HG03066 (cell line): ENCODE measurements at regions not wholly inside any gene's neighbourhood (a gene's known extent, or its start where the extent isn't known, plus 50 kb on each side); places are given as distances from the start of the nearest gene placed in this dataset.

Experiments
- ATAC-seq: cut with Tn5 transposase; IDR thresholded peaks from one replicate; pipeline ENCODE4 v1.9.1; 2021; ENCODE audit warnings: low read depth; ENCODE audit not compliant: unreplicated experiment

DNA sequence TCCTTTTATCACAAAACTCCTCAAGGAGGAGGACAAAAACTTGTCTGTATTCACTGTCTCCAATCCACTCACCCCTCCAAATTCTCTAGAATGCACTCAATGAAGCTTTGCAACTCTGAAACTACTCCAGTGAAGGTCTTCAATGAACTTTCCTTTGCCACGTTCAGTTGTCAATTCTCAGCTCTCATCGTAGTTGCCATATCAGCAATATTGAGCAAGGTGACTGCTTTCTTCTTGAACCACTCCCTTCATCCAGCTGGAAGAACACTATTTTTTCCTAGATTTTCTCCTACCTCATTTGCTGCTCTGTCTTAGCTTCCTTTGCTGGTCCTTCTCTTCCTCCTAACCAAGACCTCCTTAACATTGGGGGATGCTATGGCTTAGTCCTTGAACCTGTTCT, 191.8 kb downstream of the KDR start:
- ATAC-seq, result no peak

GRCh38 chr4:54930226-54930625, 195.2 kb downstream of the KDR start:
- ATAC-seq, result no peak

- no peak for ATAC-seq
These were observed 195.9 kb downstream of the KDR start for GRCh38 chr4:54929459-54929858.

DNA sequence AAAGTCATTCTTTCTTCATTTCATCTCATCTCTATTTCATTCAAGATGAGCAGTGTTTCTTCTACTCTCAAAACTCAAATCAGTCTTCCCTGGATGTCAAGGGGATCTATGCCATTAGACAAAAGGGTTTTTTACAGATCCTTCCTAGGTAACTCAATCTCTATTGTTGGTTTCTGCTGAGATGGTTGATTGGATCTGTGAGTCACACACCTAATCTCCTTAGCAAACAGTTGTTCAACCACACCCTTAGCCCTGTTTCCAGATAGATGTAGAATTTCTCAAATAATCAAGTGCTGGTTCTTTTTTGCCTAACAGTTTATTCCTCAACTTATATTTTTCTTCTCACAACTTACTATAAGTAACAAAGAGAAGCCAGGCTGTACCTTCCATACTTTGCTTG, 200.5 kb downstream of the KDR start:
- ATAC-seq, result no peak

DNA sequence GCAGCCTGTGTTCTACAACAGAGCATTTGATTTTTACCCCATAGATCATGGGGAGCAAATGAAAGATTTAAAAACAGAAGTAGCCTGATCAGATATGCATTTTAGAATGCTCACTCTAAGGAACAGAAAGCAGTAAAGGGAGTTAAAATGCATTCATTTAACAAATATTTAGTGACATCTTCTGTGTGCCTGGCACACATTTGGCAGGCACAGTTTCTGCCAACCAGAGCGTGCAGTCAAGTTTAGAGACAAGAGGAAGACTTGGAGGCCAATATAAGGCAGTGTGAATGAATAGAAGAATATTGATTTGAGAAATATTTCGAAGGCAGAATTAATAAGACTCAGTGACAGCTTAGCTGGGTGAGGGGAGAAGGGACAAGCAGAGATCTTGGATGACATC, 210.1 kb downstream of the KDR start:
- no peak for ATAC-seq

- no peak for ATAC-seq
These were observed 210.6 kb downstream of the KDR start for GRCh38 chr4:54914781-54915180.

DNA sequence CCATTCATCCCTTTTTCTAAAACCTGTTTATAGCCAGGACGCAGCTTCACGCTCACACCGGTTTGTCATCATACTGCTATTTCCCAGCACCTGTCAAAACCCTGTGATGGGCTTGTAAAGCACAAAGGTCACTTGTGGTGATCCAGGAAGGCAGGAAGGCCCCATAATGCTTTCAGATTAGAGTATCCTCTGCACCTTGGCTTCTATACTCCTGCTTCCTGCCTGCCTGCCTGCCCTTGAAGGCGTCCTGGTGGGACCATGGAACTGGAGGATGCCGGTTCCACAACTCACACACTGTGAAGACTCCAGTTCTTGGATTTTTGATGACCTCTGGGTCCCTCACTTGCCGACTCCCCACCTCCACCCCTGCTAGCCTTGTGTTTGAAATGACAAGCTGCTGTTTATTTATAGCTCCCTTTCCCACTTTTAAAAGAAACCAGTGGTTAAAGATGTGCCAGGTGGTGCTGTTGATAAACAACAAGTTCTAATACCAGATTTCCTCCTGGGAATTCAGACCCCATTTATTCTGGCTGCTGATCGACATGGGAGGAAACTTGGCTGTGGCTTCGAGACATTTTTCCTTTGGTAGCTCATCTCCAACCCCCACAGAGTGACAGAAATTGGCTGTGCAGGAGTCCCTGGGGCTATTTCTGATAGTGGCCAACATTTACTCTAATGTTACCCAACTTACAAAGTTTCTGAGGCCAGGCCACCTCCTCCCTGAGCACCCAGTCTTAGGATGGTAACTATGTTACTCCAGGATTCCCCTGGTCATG, 211.5 kb downstream of the KDR start:
- ATAC-seq, result no peak

GRCh38 chr4:54912155-54912554, 213.2 kb downstream of the KDR start:
- ATAC-seq, result no peak

DNA sequence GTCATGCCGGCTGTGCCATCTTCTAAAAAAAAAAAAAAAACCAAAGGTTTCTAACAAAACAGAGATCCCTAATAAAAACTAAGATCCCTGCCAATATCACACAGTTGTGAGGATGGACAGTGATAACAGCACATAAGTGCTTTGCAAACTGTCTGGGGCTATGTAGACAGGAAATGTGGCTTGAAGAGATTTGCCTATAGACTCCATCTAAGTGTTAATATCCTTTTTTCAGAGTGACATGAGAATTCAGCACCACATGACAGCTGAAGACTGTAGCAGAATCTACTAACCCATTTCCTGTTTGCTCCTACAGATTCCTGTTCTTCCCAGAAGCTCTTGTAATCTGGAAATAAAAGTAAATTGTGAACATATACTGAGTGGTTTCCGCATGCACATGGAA, 215.4 kb downstream of the KDR start:
- no peak for ATAC-seq

GRCh38 chr4:54908763-54909162, 216.6 kb downstream of the KDR start:
- ATAC-seq, result no peak

- no peak for ATAC-seq
These were observed 220.4 kb downstream of the KDR start for GRCh38 chr4:54904953-54905352.

DNA sequence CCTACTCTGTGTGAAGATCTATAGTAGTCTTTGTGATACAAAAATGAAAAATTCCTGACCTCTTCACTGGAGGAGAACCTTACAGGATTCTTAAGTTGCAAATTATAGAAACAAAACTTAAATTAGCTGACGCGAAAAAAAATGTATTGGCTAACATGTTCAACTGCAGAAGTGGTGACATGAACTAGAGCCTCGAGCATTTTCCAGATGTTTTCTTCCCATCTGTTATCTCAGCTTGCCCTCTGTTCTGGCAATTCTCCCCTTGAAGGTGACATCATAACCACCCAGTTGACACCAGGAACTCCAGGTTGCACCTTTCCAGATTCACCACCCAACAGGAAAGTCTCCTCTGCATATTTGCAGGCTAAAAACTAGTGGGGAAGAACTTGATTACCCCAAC, 222.4 kb downstream of the KDR start:
- ATAC-seq, result no peak

- no peak for ATAC-seq
These were observed 223.1 kb downstream of the KDR start for GRCh38 chr4:54902271-54902670.

DNA sequence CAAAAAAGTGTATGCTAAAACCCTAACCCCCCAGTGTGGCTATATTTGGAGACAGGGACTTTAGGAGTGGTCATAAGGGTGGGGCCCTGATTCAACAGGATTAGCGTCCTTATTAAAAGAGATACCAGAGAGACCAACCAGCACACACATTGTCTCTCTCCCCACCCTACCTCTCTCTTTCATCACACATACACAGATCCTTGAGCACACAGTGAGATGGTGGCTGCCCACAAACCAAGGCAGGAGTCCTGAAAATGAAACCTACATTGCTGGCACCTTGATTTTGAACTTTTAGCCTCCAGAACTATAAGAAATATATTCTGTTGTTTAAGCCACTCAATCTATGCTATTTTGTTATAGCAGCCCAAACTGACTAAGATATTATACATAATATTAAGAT, 224.2 kb downstream of the KDR start:
- ATAC-seq, result no peak

- no peak for ATAC-seq
These were observed 226.6 kb downstream of the KDR start for GRCh38 chr4:54898656-54899340.

DNA sequence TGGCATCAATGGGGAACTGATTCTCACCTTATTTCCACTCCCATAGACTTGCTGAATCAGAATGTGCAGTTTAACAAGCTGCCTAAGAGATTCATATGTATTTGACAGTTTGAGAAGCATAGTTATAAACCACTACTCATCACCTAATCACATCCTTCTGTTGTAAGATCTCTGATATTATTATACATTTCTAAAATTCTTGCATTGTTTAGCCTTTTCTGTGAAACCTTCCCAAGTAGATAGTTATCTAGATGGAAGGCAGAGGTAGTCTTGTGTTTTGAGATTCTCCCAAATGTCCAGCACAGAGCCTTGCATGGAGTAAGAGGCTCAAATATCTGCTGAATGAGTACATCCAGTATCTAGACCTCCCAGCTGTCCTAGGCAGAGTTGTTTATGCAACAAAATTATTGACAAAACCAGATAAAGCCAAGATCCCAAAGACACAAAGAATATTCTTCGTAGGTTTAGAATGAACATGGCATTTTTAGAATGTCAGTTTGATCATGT, 227.3 kb downstream of the KDR start:
- no peak for ATAC-seq

GRCh38 chr4:54897590-54897989, 227.8 kb downstream of the KDR start:
- ATAC-seq, result no peak

DNA sequence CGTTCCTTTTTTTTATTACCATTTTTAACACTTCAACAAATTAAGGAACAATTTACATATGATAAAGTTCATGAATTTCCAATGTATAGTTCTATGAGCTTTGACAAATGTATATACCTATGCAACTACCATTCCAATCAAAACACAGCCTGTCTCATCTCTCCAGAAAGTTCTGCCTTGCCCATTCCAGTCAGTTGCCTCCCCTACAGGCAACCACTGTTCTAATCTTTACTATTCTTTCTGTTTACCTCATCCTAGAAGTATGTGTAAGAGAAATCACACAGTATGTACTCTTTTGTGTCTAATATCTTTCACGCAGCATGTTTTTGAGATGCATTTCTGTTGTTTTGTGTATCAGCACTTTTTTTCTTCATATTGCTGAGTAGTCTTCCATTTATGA, 224.9 kb downstream of the KIT start:
- ATAC-seq, result no peak

- no peak for ATAC-seq
These were observed 221.8 kb downstream of the KIT start for GRCh38 chr4:54879576-54879975.

- no peak for ATAC-seq
These were observed 219.2 kb downstream of the KIT start for GRCh38 chr4:54877006-54877405.

DNA sequence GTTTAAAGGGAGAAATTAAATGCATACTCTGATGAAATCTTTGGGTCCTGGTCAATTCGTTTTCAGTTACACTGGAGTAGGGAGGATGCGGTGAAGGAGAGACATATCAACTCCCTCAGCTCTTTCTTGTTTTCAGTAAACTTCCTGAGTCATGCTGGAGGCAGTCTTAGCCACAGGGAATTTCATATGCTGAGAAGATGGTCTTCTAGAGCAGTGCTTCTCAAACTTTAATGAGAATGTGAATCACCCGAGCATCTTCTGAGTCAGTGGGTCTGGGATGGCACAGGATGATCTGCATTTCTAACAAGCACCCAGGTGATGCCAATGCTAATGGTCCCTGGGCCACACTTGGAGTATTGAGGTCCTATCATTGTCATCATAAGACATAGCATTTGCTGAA, 214.5 kb downstream of the KIT start:
- no peak for ATAC-seq

- no peak for ATAC-seq
These were observed 206.0 kb downstream of the KIT start for GRCh38 chr4:54863571-54864255.
